HG02943 (cell line): ENCODE measurements at regions not wholly inside any gene's neighbourhood (a gene's known extent, or its start where the extent isn't known, plus 50 kb on each side); places are given as distances from the start of the nearest gene placed in this dataset.
"Not testable (repeated sequence)": the region's sequence is repeated elsewhere in the genome, so short reads cannot be mapped to it uniquely, and the experiment has no call there.

Source experiments
- ATAC-seq: cut with Tn5 transposase; IDR thresholded peaks from one replicate; pipeline ENCODE4 v1.9.1; 2021; ENCODE audit warnings: mild to moderate bottlenecking, low read depth, moderate library complexity; ENCODE audit not compliant: unreplicated experiment

DNA sequence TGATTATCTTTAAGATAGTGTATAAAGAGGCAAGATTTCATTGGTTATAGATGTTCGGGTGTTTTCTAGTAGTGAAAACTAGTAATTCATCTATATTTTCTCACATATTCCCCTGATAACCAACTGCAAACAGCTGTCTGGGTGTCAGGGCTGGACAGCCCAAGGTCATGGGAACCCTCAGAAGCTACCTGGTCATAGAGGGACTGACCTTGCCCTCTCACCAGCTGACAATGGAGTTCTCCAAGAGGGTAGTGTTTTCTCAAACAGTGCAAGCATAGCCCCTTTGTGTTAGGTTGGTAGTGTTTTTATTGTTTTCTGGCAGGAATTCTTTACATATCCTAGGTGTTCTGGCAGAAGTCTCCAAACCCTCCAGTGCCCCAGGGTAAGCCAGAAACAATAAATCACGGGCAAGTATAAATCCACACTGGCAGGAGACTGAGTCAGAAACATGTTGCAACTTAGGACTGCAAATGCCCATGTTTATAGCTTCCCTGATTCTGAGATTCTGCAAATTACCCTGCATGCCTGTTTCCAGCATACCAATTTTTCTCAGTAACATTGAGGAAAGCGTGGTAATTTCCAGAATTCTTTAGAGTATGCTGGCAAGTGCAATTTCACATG is 82.8 kb upstream of the ATP1A1 start:
- no peak for ATAC-seq

GRCh38 chr1:116291024-116291423 is 82.0 kb upstream of the ATP1A1 start:
- no peak for ATAC-seq

- no peak for ATAC-seq
Observed at GRCh38 chr1:116292929-116293725, 79.9 kb upstream of the ATP1A1 start.

DNA sequence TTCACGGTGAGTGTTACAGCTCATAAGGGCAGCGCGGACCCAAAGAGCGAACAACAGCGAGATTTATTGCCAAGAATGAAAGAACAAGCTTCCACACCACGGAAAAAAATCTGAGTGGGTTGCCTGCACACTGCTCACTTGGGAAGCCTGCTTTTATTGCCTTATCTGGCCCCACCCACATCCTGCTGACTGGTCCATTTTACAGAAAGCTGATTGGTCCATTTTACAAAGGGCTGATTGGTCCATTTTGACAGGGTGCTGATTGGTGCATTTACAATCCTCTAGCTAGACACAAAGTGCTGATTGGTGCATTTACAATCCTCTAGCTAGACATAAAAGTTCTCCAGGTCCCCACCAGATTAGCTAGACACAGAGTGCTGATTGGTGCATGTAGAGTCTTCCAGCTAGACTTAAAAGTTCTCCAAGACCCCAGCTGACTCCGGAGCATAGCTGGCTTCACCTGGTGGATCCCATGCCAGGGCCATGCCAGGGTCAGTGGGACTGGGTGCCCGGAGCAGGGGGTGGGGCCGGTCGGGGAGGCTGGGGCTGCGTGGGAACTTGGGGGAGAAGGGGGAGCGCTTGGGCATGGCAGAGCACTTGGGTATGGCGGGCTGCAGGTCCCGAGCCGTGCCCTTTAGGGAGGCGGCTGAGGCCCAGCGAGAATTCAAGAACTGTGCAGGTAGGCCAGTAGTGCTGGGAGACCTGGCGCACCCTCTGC is 75.4 kb upstream of the ATP1A1 start:
- ATAC-seq: no peak

- not testable (repeated sequence) for ATAC-seq
Observed at GRCh38 chr1:116298213-116298579, 74.8 kb upstream of the ATP1A1 start.

GRCh38 chr1:116298746-116299145 is 74.3 kb upstream of the ATP1A1 start:
- ATAC-seq: no peak

- no peak for ATAC-seq
Observed at GRCh38 chr1:116299248-116299647, 73.8 kb upstream of the ATP1A1 start.

- no peak for ATAC-seq
Observed at GRCh38 chr1:116302281-116302680, 70.8 kb upstream of the ATP1A1 start.

DNA sequence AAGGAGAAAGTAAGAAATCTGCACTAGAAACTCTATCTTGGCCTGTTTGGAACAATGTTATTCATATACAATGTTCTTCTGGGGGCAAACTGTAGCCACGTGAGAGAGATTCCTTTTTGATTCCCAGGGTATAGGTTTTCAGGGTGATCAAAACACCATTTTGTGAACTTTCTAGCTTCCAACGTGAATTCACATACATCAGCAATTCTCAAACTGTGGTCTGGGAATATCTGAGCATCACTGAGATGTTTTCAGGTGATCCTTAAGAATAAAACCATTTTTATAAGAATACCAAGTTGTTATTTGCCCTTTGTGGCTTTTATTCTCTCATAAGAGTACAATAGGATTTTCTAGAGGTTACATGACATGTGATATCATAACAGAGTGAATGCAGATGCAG is 66.9 kb upstream of the ATP1A1 start:
- ATAC-seq: no peak

- no peak for ATAC-seq
Observed at GRCh38 chr1:116306840-116307442, 66.1 kb upstream of the ATP1A1 start.

DNA sequence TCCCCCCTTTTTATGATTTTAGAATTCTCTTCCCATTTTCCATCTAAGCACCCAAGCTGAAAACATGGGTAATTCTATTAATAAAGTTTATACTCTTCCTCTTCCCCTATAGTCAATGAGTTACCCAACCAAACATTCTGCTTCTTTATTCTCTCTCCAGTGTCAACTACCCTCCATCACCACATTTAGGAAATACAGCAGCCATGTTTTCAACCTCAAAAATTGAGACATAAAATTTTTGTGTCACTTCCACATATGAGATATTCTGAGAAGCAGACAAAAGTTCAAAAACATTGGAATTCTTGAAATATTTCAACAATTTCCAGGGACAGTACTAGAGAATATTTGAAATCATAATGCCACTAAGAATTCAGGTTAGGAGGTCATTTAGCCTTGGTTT is 64.8 kb upstream of the ATP1A1 start:
- ATAC-seq: no peak

- ATAC-seq: no peak
Observed at GRCh38 chr1:116309090-116309870, 63.8 kb upstream of the ATP1A1 start.

GRCh38 chr1:116310180-116310579 is 62.9 kb upstream of the ATP1A1 start:
- no peak for ATAC-seq

DNA sequence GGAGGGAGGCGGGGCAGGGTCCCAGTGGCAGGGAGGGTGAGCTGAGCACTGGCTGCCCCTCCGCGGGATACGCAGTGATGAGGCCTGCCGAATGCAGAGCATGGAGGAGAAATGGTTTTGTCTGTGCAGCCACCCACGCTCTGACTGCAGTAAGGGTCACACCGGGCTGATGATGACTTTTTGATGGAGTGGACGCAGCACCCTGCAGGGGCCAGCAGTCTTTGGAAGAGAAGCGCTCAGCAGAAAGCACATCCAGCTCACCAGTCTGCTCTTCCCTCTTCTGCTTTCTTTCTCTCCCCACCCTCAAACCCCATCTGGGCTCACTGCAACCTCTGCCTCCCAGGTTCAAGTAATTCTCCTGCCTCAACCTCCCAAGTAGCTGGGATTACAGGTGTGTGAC is 61.9 kb upstream of the ATP1A1 start:
- no peak for ATAC-seq

GRCh38 chr1:116311756-116312680 is 61.0 kb upstream of the ATP1A1 start:
- no peak for ATAC-seq

- no peak for ATAC-seq
Observed at GRCh38 chr1:116312681-116313069, 60.4 kb upstream of the ATP1A1 start.

DNA sequence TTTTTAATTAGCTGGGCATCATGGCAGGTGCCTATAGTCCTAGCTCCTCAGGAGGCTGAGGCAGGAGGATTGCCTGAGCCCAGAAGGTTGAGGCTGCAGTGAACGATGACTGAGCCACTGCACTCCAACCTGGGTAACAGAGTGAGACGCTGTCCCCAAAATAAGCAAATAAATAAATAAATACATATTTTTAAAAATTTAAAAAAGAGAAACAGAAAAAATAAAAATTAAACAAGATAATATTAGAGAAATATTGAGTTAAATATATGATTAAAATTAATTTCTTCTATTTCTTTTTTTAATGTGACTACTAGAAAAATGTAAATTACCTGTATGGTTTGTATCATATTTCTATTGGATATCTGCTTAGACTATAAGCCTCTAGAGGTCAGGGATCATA is 59.3 kb upstream of the ATP1A1 start:
- ATAC-seq: no peak

- no peak for ATAC-seq
Observed at GRCh38 chr1:116314305-116314919, 58.6 kb upstream of the ATP1A1 start.

DNA sequence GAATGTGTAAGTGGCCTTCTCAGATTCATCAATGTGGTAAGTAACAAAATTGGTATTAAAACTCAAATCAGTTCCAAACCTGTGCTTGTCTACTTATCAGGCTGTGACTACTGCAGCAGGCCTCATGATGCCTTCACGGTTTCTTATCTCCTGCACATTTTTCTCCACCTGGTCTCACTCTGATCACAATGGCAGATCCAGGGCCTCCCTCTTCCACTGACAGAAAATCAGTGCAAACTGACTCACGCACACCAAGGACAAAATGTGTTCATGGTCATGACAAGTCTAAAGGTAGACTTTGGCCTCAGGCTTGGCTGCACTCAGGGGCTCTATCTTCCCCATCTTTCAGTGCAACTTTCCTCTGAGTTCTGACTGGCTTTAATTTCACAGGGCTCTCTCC is 56.7 kb upstream of the ATP1A1 start:
- ATAC-seq: no peak
